GM12875 (cell line): ENCODE measurements at regions not wholly inside any gene's neighbourhood (a gene's known extent, or its start where the extent isn't known, plus 50 kb on each side); places are given as distances from the start of the nearest gene placed in this dataset.

Experiments
- H3K4me3 ChIP-seq: one replicate; pipeline ENCODE4 v1.5.1; 2011; ENCODE audit warnings: low read depth, low read length, control low read depth
- CTCF ChIP-seq: IDR thresholded peaks from 2 replicates; pipeline ENCODE4 v1.5.1; 2011; ENCODE audit warnings: low read depth, mild to moderate bottlenecking, control low read depth, inconsistent platforms, low read length, moderate library complexity, borderline replicate concordance; ENCODE audit not compliant: insufficient read depth

GRCh38 chr20:40565682-40566040, 123.4 kb downstream of the MAFB start:
- no peak overlapping the region for H3K4me3 ChIP-seq
- no peak for TF ChIP-seq CTCF

GRCh38 chr20:40565001-40565681, 123.9 kb downstream of the MAFB start:
- H3K4me3 ChIP-seq: no peak overlapping the region
- TF ChIP-seq CTCF: no peak

GRCh38 chr20:40563296-40563950, 125.6 kb downstream of the MAFB start:
- no peak for TF ChIP-seq CTCF
- H3K4me3 ChIP-seq: no peak overlapping the region

GRCh38 chr20:40562031-40562430, 127.0 kb downstream of the MAFB start:
- no peak overlapping the region for H3K4me3 ChIP-seq
- no peak for TF ChIP-seq CTCF

GRCh38 chr20:40561187-40561586, 127.8 kb downstream of the MAFB start:
- H3K4me3 ChIP-seq: no peak overlapping the region
- no peak for TF ChIP-seq CTCF

- H3K4me3 ChIP-seq: no peak overlapping the region
- TF ChIP-seq CTCF: no peak
These were observed 130.8 kb downstream of the MAFB start for GRCh38 chr20:40558212-40558611.

- no peak overlapping the region for H3K4me3 ChIP-seq
- no peak for TF ChIP-seq CTCF
These were observed 137.9 kb downstream of the MAFB start for GRCh38 chr20:40551125-40551530.
